IMR-90 (cell line): ENCODE measurements at regions not wholly inside any gene's neighbourhood (a gene's known extent, or its start where the extent isn't known, plus 50 kb on each side); places are given as distances from the start of the nearest gene placed in this dataset.

Experiments used
- ATAC-seq: fragments of 200-7000 bp; cut with Tn5 transposase; 2 replicates; pipeline ENCODE4 v1.9.1; 2020; ENCODE audit warnings: low read depth, mild to moderate bottlenecking, moderate library complexity
- BruUV-seq: library from RNA; stranded (reverse); fragments of 400-500 nt; replicated peaks from 2 replicates; lab custom pipeline; 2021; lab: Mats Ljungman, UMichigan
- CTCF ChIA-PET: fragments of 300-600 bp; formaldehyde crosslinking; extraction: SDS; loops from one replicate; lab custom pipeline; 2021; ENCODE audit warnings: antibody characterized with exemption; lab: Yijun Ruan, JAX
- POLR2A ChIA-PET: fragments of 300-600 bp; sonication (Branson Sonifier 250); formaldehyde crosslinking; loops from one replicate; lab custom pipeline; 2022; ENCODE audit warnings: antibody characterized with exemption; ENCODE audit not compliant: unreplicated experiment; lab: Charles Lee
- DNase-seq: peaks from one replicate; pipeline ENCODE4 v3.0.0; 2013
- H2AFZ ChIP-seq: replicated peaks from 2 replicates; pipeline ENCODE3; 2013; ENCODE audit warnings: low read length, mild to moderate bottlenecking; ENCODE audit not compliant: poor library complexity
- H2AK5ac ChIP-seq: 2 replicates; pipeline ENCODE4 v1.6.1; 2013; ENCODE audit warnings: low read depth, low read length, inconsistent platforms
- H2AK9ac ChIP-seq: replicated peaks from 2 replicates; pipeline ENCODE3; 2013; ENCODE audit warnings: mild to moderate bottlenecking, low read depth, low read length, moderate library complexity; ENCODE audit not compliant: poor library complexity
- H2BK120ac ChIP-seq: 2 replicates; pipeline ENCODE4 v1.6.1; 2013; ENCODE audit warnings: low read depth, low read length, inconsistent platforms
- H2BK15ac ChIP-seq: 3 replicates; pipeline ENCODE4 v1.6.1; 2013; ENCODE audit warnings: low read depth, low read length, inconsistent platforms
- H2BK20ac ChIP-seq: 2 replicates; pipeline ENCODE4 v1.6.1; 2013; ENCODE audit warnings: low read depth, mild to moderate bottlenecking, inconsistent platforms, low read length, moderate library complexity
- H2BK5ac ChIP-seq: 2 replicates; pipeline ENCODE4 v1.6.1; 2013; ENCODE audit warnings: mild to moderate bottlenecking, low read depth, low read length, inconsistent platforms; ENCODE audit not compliant: poor library complexity, severe bottlenecking
- H3K14ac ChIP-seq: replicated peaks from 2 replicates; pipeline ENCODE4 v1.6.1; 2013; ENCODE audit warnings: low read depth, low read length, inconsistent platforms
- H3K18ac ChIP-seq: 2 replicates; pipeline ENCODE4 v1.6.1; 2013; ENCODE audit warnings: low read depth, low read length, control low read depth
- H3K23ac ChIP-seq: 2 replicates; pipeline ENCODE4 v1.6.1; 2013; ENCODE audit warnings: low read depth, low read length, inconsistent platforms
- H3K27ac ChIP-seq: 2 replicates; pipeline ENCODE4 v1.5.1; 2013; ENCODE audit warnings: mild to moderate bottlenecking, control low read depth, low read length; ENCODE audit not compliant: insufficient read depth
- H3K27me3 ChIP-seq: 2 replicates; pipeline ENCODE4 v1.6.1; 2013; ENCODE audit warnings: low read length; ENCODE audit not compliant: control insufficient read depth, insufficient read depth
- H3K36me3 ChIP-seq: 2 replicates; pipeline ENCODE4 v1.6.1; 2013; ENCODE audit warnings: low read length, mixed read lengths; ENCODE audit not compliant: control insufficient read depth, insufficient read depth
- H3K4ac ChIP-seq: 2 replicates; pipeline ENCODE4 v1.6.1; 2013; ENCODE audit warnings: low read depth, low read length, inconsistent platforms
- H3K4me1 ChIP-seq: 2 replicates; pipeline ENCODE4 v1.6.1; 2013; ENCODE audit warnings: low read length, mixed read lengths; ENCODE audit not compliant: control insufficient read depth, insufficient read depth
- H3K4me2 ChIP-seq: 2 replicates; pipeline ENCODE4 v1.6.1; 2013; ENCODE audit warnings: low read depth, mild to moderate bottlenecking, control low read depth, low read length, moderate library complexity
- H3K4me3 ChIP-seq: 2 replicates; pipeline ENCODE4 v1.5.1; 2013; ENCODE audit warnings: low read depth, mild to moderate bottlenecking, control low read depth, low read length, moderate library complexity; ENCODE audit not compliant: insufficient read depth
- H3K56ac ChIP-seq: 2 replicates; pipeline ENCODE4 v1.6.1; 2013; ENCODE audit warnings: low read length, inconsistent platforms; ENCODE audit not compliant: insufficient read depth; ENCODE audit errors: extremely low read depth
- H3K79me1 ChIP-seq, 2 experiments: 2 replicates each; pipeline ENCODE4 v1.6.1; 2013; ENCODE audit warnings: low read length in 2 of 2, inconsistent platforms in 1 of 2, low read depth in 1 of 2
- H3K9ac ChIP-seq: 2 replicates; pipeline ENCODE4 v1.6.1; 2013; ENCODE audit warnings: low read depth, low read length, control low read depth
- H3K9me1 ChIP-seq: 2 replicates; pipeline ENCODE4 v1.6.1; 2013; ENCODE audit warnings: low read length, inconsistent platforms; ENCODE audit not compliant: insufficient read depth
- H3K9me3 ChIP-seq: 2 replicates; pipeline ENCODE4 v1.6.1; 2013; ENCODE audit warnings: low read length; ENCODE audit not compliant: control insufficient read depth, insufficient read depth
- H4K20me1 ChIP-seq: 2 replicates; pipeline ENCODE4 v1.6.1; 2013; ENCODE audit warnings: low read length, inconsistent platforms; ENCODE audit not compliant: insufficient read depth
- H4K5ac ChIP-seq: 2 replicates; pipeline ENCODE4 v1.6.1; 2013; ENCODE audit warnings: mild to moderate bottlenecking, low read depth, low read length, control low read depth
- H4K8ac ChIP-seq, 2 experiments: 2 replicates each; pipeline ENCODE4 v1.6.1; 2013; ENCODE audit warnings: low read depth in 2 of 2, low read length in 2 of 2, control low read depth in 1 of 2, inconsistent platforms in 1 of 2
- H4K91ac ChIP-seq: 2 replicates; pipeline ENCODE4 v1.6.1; 2013; ENCODE audit warnings: low read depth, low read length, inconsistent platforms; ENCODE audit not compliant: insufficient read depth
- BHLHE40 ChIP-seq: fragments of 150-350 bp; IDR thresholded peaks from 2 replicates; pipeline ENCODE4 v1.6.1; 2016; ENCODE audit warnings: mild to moderate bottlenecking, low read depth, low read length
- CEBPB ChIP-seq: IDR thresholded peaks from 2 replicates; pipeline ENCODE4 v1.6.1; 2012; ENCODE audit warnings: low read depth, low read length, improper control_type of control experiment
- MAFK ChIP-seq: IDR thresholded peaks from 2 replicates; pipeline ENCODE4 v1.6.1; 2012; ENCODE audit warnings: low read depth, low read length, improper control_type of control experiment
- MAZ ChIP-seq: IDR thresholded peaks from 2 replicates; pipeline ENCODE4 v1.6.1; 2012; ENCODE audit warnings: low read depth, mild to moderate bottlenecking, low read length, improper control_type of control experiment, moderate library complexity, borderline replicate concordance
- POLR2A ChIP-seq: IDR thresholded peaks from 2 replicates; pipeline ENCODE4 v1.6.1; 2012; ENCODE audit warnings: mild to moderate bottlenecking, low read depth, low read length
- RAD21 ChIP-seq: IDR thresholded peaks from 2 replicates; pipeline ENCODE4 v1.6.1; 2012; ENCODE audit warnings: low read length, improper control_type of control experiment
- WGBS, 2 experiments: methylation state at CpG; one replicate each; pipeline versions ENCODE4 v1.1.5 to v1.1.7; 2013; ENCODE audit warnings: missing lambda C conversion rate in 2 of 2; ENCODE audit not compliant: insufficient read length in 1 of 2; ENCODE audit errors: extremely low coverage in 2 of 2; 5-methylcytosine and 5-hydroxymethylcytosine counted together
- dilution Hi-C: fragments of 300-500 bp; cut with HindIII; formaldehyde crosslinking; loops from one replicate; pipeline ENCODE4 v1.14.3; 2018; ENCODE audit warnings: low sequenced_read_pairs; ENCODE audit not compliant: unreplicated experiment
- in situ Hi-C: fragments of 300-500 bp; cut with MboI; formaldehyde crosslinking; loops from 3 replicates; pipeline ENCODE4 v1.14.3; 2019; ENCODE audit warnings: low sequenced_read_pairs, inconsistent platforms, mixed read lengths
- intact Hi-C: fragments of 100-400 bp; cut with micrococcal nuclease; formaldehyde crosslinking; loops from 2 replicates; pipeline ENCODE4 v1.10.0; 2022

- Histone ChIP-seq H2BK5ac (no peak overlapping the region), H3K4me1 (no peaks in the 10 kb centered on the region), H3K4me2 (no peak overlapping the region), H2AFZ (no peak overlapping the region), H2BK15ac (no peak overlapping the region), H3K9ac (no peak overlapping the region), H3K4ac (no peak overlapping the region), H4K20me1 (no peaks in the 10 kb centered on the region), H2BK120ac (no peak overlapping the region), H3K9me3 (no peaks in the 10 kb centered on the region), H3K9me1 (no peaks in the 10 kb centered on the region), H3K27me3 (no peaks in the 10 kb centered on the region), H2BK20ac (no peak overlapping the region), H4K5ac (no peak overlapping the region), H3K4me3 (no peak overlapping the region), H3K79me1 (no peaks in the 10 kb centered on the region), H3K23ac (no peak overlapping the region), H4K91ac (no peak overlapping the region), H3K18ac (no peak overlapping the region), H2AK9ac (no peak overlapping the region), H3K27ac (no peak overlapping the region), H3K56ac (no peak overlapping the region), H3K14ac (no peak overlapping the region), H4K8ac (no peak overlapping the region), H3K36me3 (no peaks in the 10 kb centered on the region), H2AK5ac (no peak overlapping the region)
- dilution Hi-C loops, result no loop called here
- WGBS, 2 experiments, result no CpG with 5 or more reads among the region's 1 CpG
- ChIA-PET CTCF (interaction anchor here (1.1 kb wide), 1 partner anchor 9 kb away, joined by 3 read pairs; no protein-coding TSS in a partner anchor), POLR2A (no interaction called here)
- DNase-seq, result no peak
- in situ Hi-C loops, result no loop called here
- no peak for ATAC-seq
- no TSS peak for BruUV-seq
- TF ChIP-seq CEBPB (no peak), RAD21 (no peak), MAZ (no peak), MAFK (no peak), POLR2A (no peak), BHLHE40 (no peak)
- intact Hi-C loops, result no loop called here
Observed at GRCh38 chrX:56402207-56402606, 161.2 kb upstream of the UBQLN2 start.
